ENCODE measurements at regions not wholly inside any gene's neighbourhood (a gene's known extent, or its start where the extent isn't known, plus 50 kb on each side); places are given as distances from the start of the nearest gene placed in this dataset.

GRCh38 chr5:12357626-12358025 is 453.4 kb upstream of the CTNND2 start:
- TF ChIP-seq, protein P1, sequence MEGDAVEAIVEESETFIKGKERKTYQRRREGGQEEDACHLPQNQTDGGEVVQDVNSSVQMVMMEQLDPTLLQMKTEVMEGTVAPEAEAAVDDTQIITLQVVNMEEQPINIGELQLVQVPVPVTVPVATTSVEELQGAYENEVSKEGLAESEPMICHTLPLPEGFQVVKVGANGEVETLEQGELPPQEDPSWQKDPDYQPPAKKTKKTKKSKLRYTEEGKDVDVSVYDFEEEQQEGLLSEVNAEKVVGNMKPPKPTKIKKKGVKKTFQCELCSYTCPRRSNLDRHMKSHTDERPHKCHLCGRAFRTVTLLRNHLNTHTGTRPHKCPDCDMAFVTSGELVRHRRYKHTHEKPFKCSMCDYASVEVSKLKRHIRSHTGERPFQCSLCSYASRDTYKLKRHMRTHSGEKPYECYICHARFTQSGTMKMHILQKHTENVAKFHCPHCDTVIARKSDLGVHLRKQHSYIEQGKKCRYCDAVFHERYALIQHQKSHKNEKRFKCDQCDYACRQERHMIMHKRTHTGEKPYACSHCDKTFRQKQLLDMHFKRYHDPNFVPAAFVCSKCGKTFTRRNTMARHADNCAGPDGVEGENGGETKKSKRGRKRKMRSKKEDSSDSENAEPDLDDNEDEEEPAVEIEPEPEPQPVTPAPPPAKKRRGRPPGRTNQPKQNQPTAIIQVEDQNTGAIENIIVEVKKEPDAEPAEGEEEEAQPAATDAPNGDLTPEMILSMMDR (IDR thresholded peaks at IDR 0.05; ENCODE audit: borderline replicate concordance, extremely low read depth, low read length, poor library complexity, severe bottlenecking) = no peak
- TF ChIP-seq EZH2 (IDR thresholded peaks at IDR 0.05; ENCODE audit: borderline replicate concordance, low read depth, low read length, severe bottlenecking) = no peak
- H3K27me3 ChIP-seq (ENCODE audit: insufficient read depth, low read length, poor library complexity) = no peaks in the 10 kb centered on the region
- H3K4me3 ChIP-seq (ENCODE audit: low read depth in 1 of 2, low read length in 2 of 2) = no peak overlapping the region
- H3K9me3 ChIP-seq (ENCODE audit: insufficient read depth, low read length, severe bottlenecking) = no peaks in the 10 kb centered on the region
- no peaks in the 10 kb centered on the region for H3K79me2 ChIP-seq (ENCODE audit: insufficient read depth, low read length)
- H4K20me1 ChIP-seq (ENCODE audit: insufficient read depth, low read length) = no peaks in the 10 kb centered on the region
- no peaks in the 10 kb centered on the region for H3K36me3 ChIP-seq (ENCODE audit: insufficient read depth, low read length)
- no peak overlapping the region for H3K9ac ChIP-seq (ENCODE audit: low read depth, low read length)
- no peak overlapping the region for H2AFZ ChIP-seq (ENCODE audit: low read depth, low read length)
- DNase-seq = no peak
- ATAC-seq (ENCODE audit: insufficient read depth, low read depth) = no peak
- no peak overlapping the region for H3K4me2 ChIP-seq (ENCODE audit: insufficient read depth, low read length)
- H3K27ac ChIP-seq (ENCODE audit: low read length) = no peak overlapping the region
- H3K4me1 ChIP-seq (ENCODE audit: insufficient read depth, low read length) = no peaks in the 10 kb centered on the region

DNA sequence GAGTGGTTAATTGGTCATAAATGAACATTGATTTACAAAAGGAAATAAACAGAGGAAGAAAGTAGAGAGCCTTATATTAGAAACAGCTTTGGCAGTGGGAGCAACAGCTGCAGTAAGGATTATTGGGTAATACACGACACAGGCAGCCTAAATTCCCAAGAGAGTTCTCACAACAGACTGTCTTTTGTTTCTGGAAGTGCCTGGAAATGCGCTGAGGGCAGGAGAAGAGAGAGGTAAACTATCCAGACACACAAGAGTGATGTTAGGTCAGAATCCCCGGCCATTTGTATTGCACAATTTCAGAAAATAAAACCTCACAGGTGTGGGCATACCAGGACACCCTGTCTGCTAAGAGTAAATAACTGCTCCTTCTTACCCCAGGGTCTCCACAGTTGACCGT is 450.4 kb upstream of the CTNND2 start:
- TF ChIP-seq EZH2 (IDR thresholded peaks at IDR 0.05; ENCODE audit: borderline replicate concordance, low read depth, low read length, severe bottlenecking) = no peak

DNA sequence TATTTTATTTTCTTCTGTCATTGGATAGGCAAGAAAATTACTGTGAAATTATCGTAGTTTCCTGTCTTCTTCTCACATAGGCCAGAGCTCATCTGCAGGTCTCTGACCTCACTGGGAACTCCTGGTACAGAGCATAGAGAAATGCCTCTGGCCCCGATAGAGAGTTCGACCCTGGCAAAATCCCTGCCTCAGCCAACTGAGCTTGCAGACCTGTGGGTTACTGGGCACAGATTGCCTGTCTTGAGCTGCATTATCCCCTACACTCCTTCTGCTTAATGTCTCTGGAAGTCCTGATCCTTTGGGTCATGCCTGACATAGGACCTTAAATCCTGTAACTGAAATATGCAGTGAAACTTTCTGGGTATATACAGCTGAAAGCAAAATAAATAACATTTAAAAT is 439.3 kb upstream of the CTNND2 start:
- Histone ChIP-seq H3K4me1 (ENCODE audit: insufficient read depth, low read length) (no peaks in the 10 kb centered on the region), H3K9ac (ENCODE audit: low read depth, low read length) (no peak overlapping the region), H3K79me2 (ENCODE audit: insufficient read depth, low read length) (no peaks in the 10 kb centered on the region), H3K4me2 (ENCODE audit: insufficient read depth, low read length) (no peak overlapping the region), H2AFZ (ENCODE audit: low read depth, low read length) (no peak overlapping the region), H4K20me1 (ENCODE audit: insufficient read depth, low read length) (no peaks in the 10 kb centered on the region), H3K4me3 (ENCODE audit: low read depth in 1 of 2, low read length in 2 of 2) (no peak overlapping the region), H3K27ac (ENCODE audit: low read length) (no peak overlapping the region), H3K36me3 (ENCODE audit: insufficient read depth, low read length) (no peaks in the 10 kb centered on the region), H3K27me3 (ENCODE audit: insufficient read depth, low read length, poor library complexity) (no peaks in the 10 kb centered on the region), H3K9me3 (ENCODE audit: insufficient read depth, low read length, severe bottlenecking) (no peaks in the 10 kb centered on the region)
- TF ChIP-seq EZH2 (IDR thresholded peaks at IDR 0.05; ENCODE audit: borderline replicate concordance, low read depth, low read length, severe bottlenecking) = no peak
- TF ChIP-seq, protein P1 (IDR thresholded peaks at IDR 0.05; ENCODE audit: borderline replicate concordance, extremely low read depth, low read length, poor library complexity, severe bottlenecking) = no peak
- ATAC-seq (ENCODE audit: insufficient read depth, low read depth) = no peak
- DNase-seq = no peak

More for the DNA sequence above, 450.4 kb upstream of the CTNND2 start:
- no peak overlapping the region for H3K4me2 ChIP-seq (ENCODE audit: insufficient read depth, low read length)
- no peaks in the 10 kb centered on the region for H3K36me3 ChIP-seq (ENCODE audit: insufficient read depth, low read length)
- H3K9ac ChIP-seq (ENCODE audit: low read depth, low read length) = no peak overlapping the region
- no peaks in the 10 kb centered on the region for H3K27me3 ChIP-seq (ENCODE audit: insufficient read depth, low read length, poor library complexity)
- no peak overlapping the region for H3K27ac ChIP-seq (ENCODE audit: low read length)
- DNase-seq = no peak
- no peak overlapping the region for H3K4me3 ChIP-seq (ENCODE audit: low read depth in 1 of 2, low read length in 2 of 2)
- H3K4me1 ChIP-seq (ENCODE audit: insufficient read depth, low read length) = no peaks in the 10 kb centered on the region
- H2AFZ ChIP-seq (ENCODE audit: low read depth, low read length) = no peak overlapping the region
- no peaks in the 10 kb centered on the region for H4K20me1 ChIP-seq (ENCODE audit: insufficient read depth, low read length)
- ATAC-seq (ENCODE audit: insufficient read depth, low read depth) = no peak
- no peaks in the 10 kb centered on the region for H3K79me2 ChIP-seq (ENCODE audit: insufficient read depth, low read length)
- H3K9me3 ChIP-seq (ENCODE audit: insufficient read depth, low read length, severe bottlenecking) = no peaks in the 10 kb centered on the region

- H3K4me2 ChIP-seq (ENCODE audit: insufficient read depth, low read length) = no peak overlapping the region
Measured at GRCh38 chr5:12335938-12336337, 431.7 kb upstream of the CTNND2 start.

More at GRCh38 chr5:12335938-12336337, 431.7 kb upstream of the CTNND2 start:
- Histone ChIP-seq H2AFZ (ENCODE audit: low read depth, low read length) (no peak overlapping the region), H3K9me3 (ENCODE audit: insufficient read depth, low read length, severe bottlenecking) (no peaks in the 10 kb centered on the region), H3K4me1 (ENCODE audit: insufficient read depth, low read length) (no peaks in the 10 kb centered on the region), H3K27ac (ENCODE audit: low read length) (no peak overlapping the region), H3K27me3 (ENCODE audit: insufficient read depth, low read length, poor library complexity) (no peaks in the 10 kb centered on the region), H3K9ac (ENCODE audit: low read depth, low read length) (no peak overlapping the region), H3K4me3 (ENCODE audit: low read depth in 1 of 2, low read length in 2 of 2) (no peak overlapping the region), H3K79me2 (ENCODE audit: insufficient read depth, low read length) (no peaks in the 10 kb centered on the region), H3K36me3 (ENCODE audit: insufficient read depth, low read length) (no peaks in the 10 kb centered on the region), H4K20me1 (ENCODE audit: insufficient read depth, low read length) (no peaks in the 10 kb centered on the region)
- no peak for TF ChIP-seq EZH2 (IDR thresholded peaks at IDR 0.05; ENCODE audit: borderline replicate concordance, low read depth, low read length, severe bottlenecking)
- TF ChIP-seq, protein P1 (IDR thresholded peaks at IDR 0.05; ENCODE audit: borderline replicate concordance, extremely low read depth, low read length, poor library complexity, severe bottlenecking) = no peak
- ATAC-seq (ENCODE audit: insufficient read depth, low read depth) = no peak
- DNase-seq = no peak
